NCI-H345 treated with DMSO at 0.1 percent for 48 hours (cell line): ENCODE measurements at regions not wholly inside any gene's neighbourhood (a gene's known extent, or its start where the extent isn't known, plus 50 kb on each side); places are given as distances from the start of the nearest gene placed in this dataset.

Experiments used
- DNase-seq: peaks from one replicate; lab custom pipeline; 2025; ENCODE audit not compliant: unreplicated experiment; lab: John Stamatoyannopoulos, UW

DNA sequence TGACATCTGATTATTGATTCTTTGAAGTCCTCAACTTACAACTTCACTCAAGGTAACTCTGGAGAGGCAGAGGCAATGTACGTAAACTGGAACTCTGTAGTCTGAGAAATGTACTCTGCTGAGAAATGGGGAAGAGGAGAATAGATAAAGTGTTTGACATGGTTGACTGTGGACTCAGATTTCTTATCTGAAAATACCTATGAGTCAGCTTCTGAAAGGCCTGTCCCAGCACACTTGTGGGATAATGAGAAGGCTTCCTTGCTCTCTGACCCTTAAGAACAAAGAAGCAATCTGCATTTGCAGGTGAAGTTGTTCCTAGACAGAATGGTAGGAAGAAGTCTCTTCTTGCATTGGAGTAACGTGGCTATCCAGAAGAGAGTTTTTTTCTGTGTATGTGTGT lies 1573.5 kb downstream of the BRINP3 start:
- no peak for DNase-seq

GRCh38 chr1:188906921-188907641 lies 1570.6 kb downstream of the BRINP3 start:
- no peak for DNase-seq

GRCh38 chr1:188930382-188930781 lies 1547.3 kb downstream of the BRINP3 start:
- no peak for DNase-seq

DNA sequence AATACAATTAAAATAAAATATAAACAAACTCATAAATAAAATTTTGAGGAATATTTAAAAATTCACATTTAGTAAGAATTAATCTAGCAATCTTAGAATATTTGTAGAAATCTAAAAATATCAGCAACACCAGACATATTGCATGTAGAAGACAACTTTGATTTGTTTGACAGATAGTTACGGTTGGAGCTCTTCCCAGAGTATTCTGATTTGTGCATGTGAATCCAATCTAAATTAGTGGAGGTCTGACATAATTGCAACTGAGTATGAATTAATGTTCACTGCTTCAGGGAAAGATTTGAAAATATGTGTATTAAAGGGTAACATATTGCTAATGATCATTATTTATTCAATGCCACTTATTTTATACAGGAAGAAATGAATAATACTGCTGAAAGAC lies 1546.2 kb downstream of the BRINP3 start:
- no peak for DNase-seq

DNA sequence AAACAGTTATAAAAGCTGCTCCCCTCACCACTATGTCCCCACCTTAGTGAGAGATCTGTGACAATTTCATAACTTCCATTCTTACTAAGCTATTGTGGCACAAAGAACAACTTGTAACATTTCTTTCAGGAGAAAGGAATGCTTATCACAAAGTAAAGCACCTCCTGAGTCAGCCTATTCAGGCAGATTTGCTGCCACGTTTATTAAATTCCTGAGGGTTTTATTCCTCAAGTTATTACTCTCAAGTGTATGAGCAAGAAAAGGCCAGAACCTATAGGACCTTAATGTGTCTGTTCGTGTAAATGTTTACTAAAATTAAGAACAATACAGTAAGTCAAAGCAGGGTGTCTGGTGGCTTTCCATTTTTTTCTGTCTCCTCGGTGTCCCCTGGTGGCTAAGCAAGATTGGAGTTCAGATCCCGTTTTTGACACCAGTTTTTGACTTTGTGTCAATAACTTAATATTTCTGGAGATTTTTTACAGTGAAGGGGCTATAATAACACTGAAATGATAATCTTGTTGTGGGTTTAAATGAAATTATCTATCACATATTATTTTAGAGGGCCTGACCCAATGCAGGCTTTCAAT lies 1539.6 kb downstream of the BRINP3 start:
- no peak for DNase-seq

GRCh38 chr1:188941986-188942385 lies 1535.7 kb downstream of the BRINP3 start:
- no peak for DNase-seq

DNA sequence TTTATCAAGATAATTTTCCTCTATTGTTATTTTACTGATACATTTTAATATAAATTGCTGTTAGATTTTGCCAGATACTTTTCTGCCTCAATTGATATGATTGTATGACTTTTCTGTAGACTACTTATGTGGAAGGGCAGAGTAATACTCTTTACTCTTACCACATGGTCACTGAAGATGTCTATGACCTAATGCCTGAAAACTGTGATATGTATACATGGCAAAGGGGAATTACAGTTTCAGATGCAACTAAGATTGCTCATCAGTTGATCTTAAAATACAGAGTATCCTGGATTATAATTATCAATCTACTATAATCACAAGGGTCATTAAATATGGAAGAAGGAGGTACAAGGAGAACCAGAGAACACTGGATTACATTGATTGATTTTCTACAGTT lies 1528.0 kb downstream of the BRINP3 start:
- DNase-seq = no peak

- no peak for DNase-seq
Observed at GRCh38 chr1:188958461-188959115, 1519.1 kb downstream of the BRINP3 start.

DNA sequence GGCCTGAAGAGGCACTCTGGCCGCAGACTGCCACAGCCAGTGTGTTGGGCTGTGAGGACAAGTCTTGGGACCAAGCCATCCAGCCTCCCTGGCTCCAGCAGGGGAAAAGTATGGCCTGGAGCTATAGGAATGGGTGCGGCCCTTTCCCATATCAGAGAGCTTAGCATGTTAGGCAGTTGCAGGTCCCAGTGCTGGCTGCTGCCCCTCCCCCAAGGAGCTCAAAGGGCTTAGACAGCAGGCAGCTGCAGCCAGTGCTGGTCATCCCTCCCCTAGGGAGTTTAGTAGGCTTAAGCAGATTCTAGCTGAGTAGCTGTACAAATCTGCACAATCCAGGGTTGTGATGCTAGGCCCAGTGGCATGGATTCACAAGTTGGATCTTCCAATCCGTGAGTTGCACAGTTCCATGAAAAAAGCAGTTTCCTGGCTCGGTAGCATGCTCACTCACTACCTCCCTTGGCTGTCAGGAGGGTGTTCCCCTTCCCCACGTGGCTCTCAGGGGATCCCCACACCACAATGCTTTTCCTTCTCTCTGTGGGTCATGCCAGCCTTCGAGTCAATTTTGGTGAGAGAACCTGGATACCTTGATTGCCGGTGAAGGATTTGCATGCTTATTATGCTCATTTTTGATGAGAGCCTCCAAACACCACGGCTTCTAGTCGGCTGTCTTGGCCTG lies 1490.8 kb downstream of the BRINP3 start:
- DNase-seq = no peak

- DNase-seq = no peak
Observed at GRCh38 chr1:188988589-188988988, 1489.1 kb downstream of the BRINP3 start.

DNA sequence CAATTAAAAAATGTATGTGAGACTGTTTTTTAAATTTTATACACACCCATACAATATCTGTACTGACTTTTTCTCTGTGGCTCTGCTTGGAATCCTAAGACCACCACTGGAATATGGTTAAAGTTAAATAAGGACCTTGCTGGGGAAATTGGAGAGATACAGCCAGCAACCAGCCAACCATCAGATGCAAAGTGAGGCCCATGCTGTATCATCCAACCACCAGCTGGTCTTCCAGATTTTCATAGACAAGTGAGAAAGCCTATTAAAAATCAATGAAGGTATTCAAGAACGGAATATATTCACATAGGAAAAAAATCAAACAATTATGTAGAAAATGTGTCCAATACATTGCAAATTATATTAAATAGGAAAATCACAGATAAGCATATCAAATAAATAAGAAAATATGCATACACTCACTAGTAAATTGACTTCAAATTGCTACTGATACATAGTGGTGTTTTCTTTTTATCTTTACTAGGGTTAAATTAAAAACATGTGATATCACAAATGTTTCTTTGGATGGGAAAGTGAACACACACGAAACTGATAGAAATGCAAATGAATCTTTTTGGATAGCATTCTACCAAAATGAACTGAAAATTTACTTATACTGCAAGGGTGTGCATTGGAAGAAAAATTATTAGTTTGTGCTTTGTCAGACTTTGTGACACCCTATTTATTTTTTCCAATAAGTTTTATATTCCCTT lies 1486.3 kb downstream of the BRINP3 start:
- no peak for DNase-seq

- no peak for DNase-seq
Observed at GRCh38 chr1:189007824-189008223, 1469.8 kb downstream of the BRINP3 start.

DNA sequence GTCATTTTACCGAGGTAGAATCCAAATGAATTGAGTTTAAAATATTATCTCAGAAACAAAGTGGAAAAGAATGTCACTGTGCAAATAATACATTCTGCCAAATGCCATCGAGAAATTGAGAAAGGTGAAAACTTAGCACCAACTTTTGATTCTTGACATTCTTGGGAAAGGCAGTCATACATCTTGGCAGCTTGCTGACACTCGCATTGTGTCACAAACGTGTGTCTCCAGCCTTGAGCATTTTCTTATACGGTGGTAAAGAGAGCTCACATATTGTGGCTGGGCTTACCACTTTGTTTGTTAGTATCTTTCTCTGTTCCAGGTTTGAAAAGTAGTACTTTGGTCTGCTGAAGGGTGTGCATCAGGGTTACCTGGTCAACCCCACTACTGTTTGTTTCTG lies 1456.1 kb downstream of the BRINP3 start:
- DNase-seq = no peak

DNA sequence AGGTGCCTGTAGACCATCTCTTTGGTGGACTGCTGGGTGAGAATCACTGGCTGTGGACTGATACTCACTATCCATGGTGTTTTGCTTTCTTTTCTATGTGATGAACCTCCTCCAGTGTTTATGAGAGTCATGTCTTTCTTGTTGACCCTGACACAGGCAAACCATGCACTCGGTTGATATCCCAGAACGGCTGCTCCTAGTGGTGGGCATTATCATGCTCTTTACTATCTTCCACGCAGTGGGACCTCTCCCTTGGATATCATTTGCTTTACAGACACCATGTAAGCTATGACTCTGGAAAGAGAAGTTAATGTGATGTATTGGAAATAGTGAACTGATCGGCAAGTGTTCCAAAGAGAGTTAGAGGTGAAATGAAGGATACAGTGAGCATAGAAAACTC lies 1455.6 kb downstream of the BRINP3 start:
- no peak for DNase-seq

- no peak for DNase-seq
Observed at GRCh38 chr1:189027512-189027911, 1450.2 kb downstream of the BRINP3 start.

GRCh38 chr1:189033169-189033568 lies 1444.5 kb downstream of the BRINP3 start:
- no peak for DNase-seq

DNA sequence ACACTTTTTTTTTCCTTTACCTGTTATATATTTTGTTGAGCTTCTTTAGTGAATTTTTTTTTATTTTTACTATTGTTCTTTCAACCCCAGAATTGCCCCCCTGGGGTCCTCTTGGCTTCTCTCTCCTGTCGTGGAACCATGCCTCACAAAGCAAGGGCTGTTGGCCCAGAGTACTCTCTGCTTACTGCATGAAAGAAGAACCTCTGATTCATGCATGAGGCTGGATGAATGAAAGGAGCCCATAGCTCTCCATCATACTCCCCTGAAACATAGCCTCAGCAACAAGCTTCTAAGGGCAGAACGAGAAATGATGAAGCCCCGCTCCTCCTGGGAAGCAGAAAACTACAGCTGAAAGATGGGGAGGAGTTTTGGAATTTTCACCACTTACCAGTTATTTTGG lies 1441.0 kb downstream of the BRINP3 start:
- no peak for DNase-seq

GRCh38 chr1:189046127-189046526 lies 1431.5 kb downstream of the BRINP3 start:
- DNase-seq = no peak

GRCh38 chr1:189084811-189085210 lies 1392.9 kb downstream of the BRINP3 start:
- DNase-seq = no peak

DNA sequence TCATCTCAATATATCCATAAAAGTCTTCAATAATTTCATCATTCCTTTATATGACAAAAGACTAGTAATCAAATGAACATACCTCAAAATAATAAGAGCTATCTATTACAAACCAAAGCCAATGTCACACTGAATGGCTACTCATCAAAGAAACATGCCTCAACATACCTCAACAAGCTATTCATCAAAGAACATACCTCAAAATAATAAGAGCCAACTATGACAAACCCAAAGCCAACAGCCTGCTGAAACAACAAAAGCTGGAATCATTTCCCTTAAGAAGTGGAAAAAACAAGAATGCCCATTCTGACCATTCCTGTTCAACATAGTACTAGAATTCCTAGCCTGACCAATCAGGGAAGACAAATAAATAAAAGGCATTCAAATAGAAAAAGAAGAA lies 1373.7 kb downstream of the BRINP3 start:
- DNase-seq = no peak

GRCh38 chr1:189117072-189117770 lies 1360.4 kb downstream of the BRINP3 start:
- no peak for DNase-seq
